Ascending aorta (tissue), 2 donors: ENCODE measurements at regions not wholly inside any gene's neighbourhood (a gene's known extent, or its start where the extent isn't known, plus 50 kb on each side); places are given as distances from the start of the nearest gene placed in this dataset.

Experiments used
- DNase-seq, 2 donors: peaks; one replicate each; pipeline ENCODE4 v3.0.0-alpha.2; 2019; ENCODE audit warnings: low spot score in 2 of 2
- H3K27ac ChIP-seq, 2 donors: fragments of 200-600 bp; sonication (generic); one replicate each; pipeline ENCODE4 v1.5.1; 2016 to 2017; ENCODE audit warnings: mild to moderate bottlenecking in 1 of 2
- H3K27me3 ChIP-seq: fragments of 200-600 bp; sonication (generic); one replicate; pipeline ENCODE4 v1.5.1; 2017
- H3K36me3 ChIP-seq, 2 donors: fragments of 200-600 bp; sonication (generic); one replicate each; pipeline ENCODE4 v1.5.1; 2016
- H3K4me1 ChIP-seq, 2 donors: fragments of 200-600 bp; sonication (generic); one replicate each; pipeline ENCODE4 v1.5.1; 2016 to 2017; ENCODE audit warnings: mild to moderate bottlenecking in 1 of 2
- H3K4me3 ChIP-seq, 2 donors: fragments of 200-600 bp; sonication (generic); one replicate each; pipeline ENCODE4 v1.5.1; 2016 to 2017; ENCODE audit warnings: mild to moderate bottlenecking in 1 of 2
- H3K9me3 ChIP-seq, 2 donors: fragments of 200-600 bp; sonication (generic); one replicate each; pipeline ENCODE4 v1.5.1; 2016
- CTCF ChIP-seq, 3 experiments: fragments of 200-600 bp in 2 of 3; fragments of 450-650 bp in 1 of 3; sonication (generic) in 2 of 3; IDR thresholded peaks; one replicate each; pipeline ENCODE4 v1.5.1; 2016 to 2019; ENCODE audit warnings: antibody characterized with exemption in 3 of 3, mild to moderate bottlenecking in 1 of 3, moderate library complexity in 1 of 3
- intact Hi-C: fragments of 100-400 bp; cut with DNase I; formaldehyde crosslinking; loops from one replicate; pipeline ENCODE4 v1.15.1; 2023

- Histone ChIP-seq H3K27ac (peak overlapping the region in 1 of 2 donors; percentile 5), H3K9me3 (no peaks in the 10 kb centered on the region), H3K27me3 (no peaks in the 10 kb centered on the region), H3K36me3 (no peaks in the 10 kb centered on the region), H3K4me1 (no peaks in the 10 kb centered on the region), H3K4me3 (no peak overlapping the region)
- TF ChIP-seq CTCF (IDR thresholded peaks at IDR 0.05) = no peak
- no peak for DNase-seq
- intact Hi-C loops = no loop called here
Observed at GRCh38 chr1:82704393-82704792, 903.7 kb downstream of the ADGRL2 start.

- Histone ChIP-seq H3K27me3 (no peaks in the 10 kb centered on the region), H3K9me3 (no peaks in the 10 kb centered on the region), H3K27ac (peak overlapping the region in 1 of 2 donors; percentile 5), H3K4me3 (no peak overlapping the region), H3K36me3 (no peaks in the 10 kb centered on the region), H3K4me1 (no peaks in the 10 kb centered on the region)
- DNase-seq = no peak
- intact Hi-C loops = no loop called here
- TF ChIP-seq CTCF (IDR thresholded peaks at IDR 0.05) = no peak
Observed at GRCh38 chr1:82703951-82704350, 903.2 kb downstream of the ADGRL2 start.

- intact Hi-C loops = no loop called here
- Histone ChIP-seq H3K27me3 (no peaks in the 10 kb centered on the region), H3K9me3 (no peaks in the 10 kb centered on the region), H3K4me1 (no peaks in the 10 kb centered on the region), H3K27ac (no peak overlapping the region), H3K4me3 (no peak overlapping the region), H3K36me3 (no peaks in the 10 kb centered on the region)
- DNase-seq = no peak
- TF ChIP-seq CTCF (IDR thresholded peaks at IDR 0.05) = no peak
Observed at GRCh38 chr1:82700476-82700875, 899.7 kb downstream of the ADGRL2 start.

GRCh38 chr1:82697965-82698364 lies 897.2 kb downstream of the ADGRL2 start:
- Histone ChIP-seq H3K27ac (no peak overlapping the region), H3K9me3 (no peaks in the 10 kb centered on the region), H3K4me3 (no peak overlapping the region), H3K27me3 (no peaks in the 10 kb centered on the region), H3K36me3 (no peaks in the 10 kb centered on the region), H3K4me1 (no peaks in the 10 kb centered on the region)
- no peak for DNase-seq
- intact Hi-C loops = no loop called here
- no peak for TF ChIP-seq CTCF (IDR thresholded peaks at IDR 0.05)

- TF ChIP-seq CTCF (IDR thresholded peaks at IDR 0.05) = no peak
- Histone ChIP-seq H3K4me1 (no peaks in the 10 kb centered on the region), H3K27ac (no peak overlapping the region), H3K27me3 (no peaks in the 10 kb centered on the region), H3K4me3 (no peak overlapping the region), H3K36me3 (no peaks in the 10 kb centered on the region), H3K9me3 (no peaks in the 10 kb centered on the region)
- no peak for DNase-seq
- intact Hi-C loops = no loop called here
Observed at GRCh38 chr1:82695443-82695842, 894.7 kb downstream of the ADGRL2 start.

- no peak for TF ChIP-seq CTCF (IDR thresholded peaks at IDR 0.05)
- H3K27ac ChIP-seq = no peak overlapping the region
- H3K27me3 ChIP-seq = no peaks in the 10 kb centered on the region
- no peaks in the 10 kb centered on the region for H3K36me3 ChIP-seq
- no peaks in the 10 kb centered on the region for H3K4me1 ChIP-seq
- peaks cover 0 to 10% of the 10 kb centered on the region in 2 donors for H3K9me3 ChIP-seq
- intact Hi-C loops = no loop called here
- H3K4me3 ChIP-seq = no peak overlapping the region
- DNase-seq = no peak
Observed at GRCh38 chr1:82690411-82690810, 889.7 kb downstream of the ADGRL2 start.
